HepG2 (cell line): ENCODE measurements at regions not wholly inside any gene's neighbourhood (a gene's known extent, or its start where the extent isn't known, plus 50 kb on each side); places are given as distances from the start of the nearest gene placed in this dataset.

ENCODE experiments used
- FOXA3 ChIP-seq: IDR thresholded peaks from 2 replicates; pipeline ENCODE4 v1.6.1; 2016; ENCODE audit warnings: missing genetic modification reagents, missing compliant biosample characterization
- GRHL1 ChIP-seq: sonication (generic); formaldehyde crosslinking; conservative IDR thresholded peaks from 2 replicates; pipeline ENCODE4 v1.8.0; 2022; ENCODE audit warnings: missing genetic modification reagents
- SSRP1 ChIP-seq: IDR thresholded peaks from 2 replicates; pipeline ENCODE4 v1.6.1; 2016; ENCODE audit warnings: control low read depth
- ZBTB4 ChIP-seq: sonication (generic); formaldehyde crosslinking; IDR thresholded peaks from 2 replicates; pipeline ENCODE4 v1.4.0; 2020; ENCODE audit warnings: missing genetic modification reagents, mild to moderate bottlenecking, borderline replicate concordance
- ZFP36 ChIP-seq: fragments of 150-350 bp; IDR thresholded peaks from 2 replicates; pipeline ENCODE4 v1.6.1; 2018; ENCODE audit warnings: borderline replicate concordance, low read length, low read depth; ENCODE audit not compliant: partially characterized antibody
- ZHX1 ChIP-seq: sonication (generic); formaldehyde crosslinking; IDR thresholded peaks from 2 replicates; pipeline ENCODE4 v1.8.1; 2022; ENCODE audit warnings: low read depth, mild to moderate bottlenecking, missing genetic modification reagents

GRCh38 chr4:112093636-112094202, 51.5 kb upstream of the FAM241A start:
- TF ChIP-seq FOXA3 (CRISPR knock-in tag), result no peak
- no peak for TF ChIP-seq ZHX1 (CRISPR knock-in tag)
- no peak for TF ChIP-seq SSRP1 (CRISPR knock-in tag)
- no peak for TF ChIP-seq GRHL1 (CRISPR knock-in tag)
- TF ChIP-seq ZBTB4 (CRISPR knock-in tag), result no peak
- TF ChIP-seq ZFP36, result no peak
